GM23338 (cell line): ENCODE measurements at regions not wholly inside any gene's neighbourhood (a gene's known extent, or its start where the extent isn't known, plus 50 kb on each side); places are given as distances from the start of the nearest gene placed in this dataset.

Source experiments
- CREB1 ChIP-seq: fragments of 250-450 bp; sonication (Bioruptor Pico); IDR thresholded peaks from 2 replicates; pipeline ENCODE4 v1.5.0; 2020; ENCODE audit warnings: low read depth, mild to moderate bottlenecking, moderate library complexity
- CTCF ChIP-seq, 2 experiments: fragments of 200-600 bp in 1 of 2; sonication (generic) in 1 of 2; conservative IDR thresholded peaks; 2 replicates each; pipeline versions ENCODE4 v1.5.1 to v1.6.1; 2016 to 2017; ENCODE audit warnings: antibody characterized with exemption in 2 of 2, low read depth in 2 of 2, mild to moderate bottlenecking in 2 of 2, moderate library complexity in 1 of 2
- ETS1 ChIP-seq: IDR thresholded peaks from 2 replicates; pipeline ENCODE4 v1.6.1; 2016; ENCODE audit warnings: antibody characterized with exemption
- EZH2 ChIP-seq: fragments of 200-600 bp; sonication (generic); IDR thresholded peaks from one replicate; pipeline ENCODE4 v1.8.0; 2017; ENCODE audit warnings: antibody characterized with exemption, mild to moderate bottlenecking, low read depth; ENCODE audit not compliant: unreplicated experiment
- EZH2phosphoT487 ChIP-seq: fragments of 200-600 bp; sonication (generic); IDR thresholded peaks from one replicate; pipeline ENCODE4 v1.8.1; 2018; ENCODE audit warnings: antibody characterized with exemption; ENCODE audit not compliant: unreplicated experiment
- JUNB ChIP-seq: IDR thresholded peaks from one replicate; pipeline ENCODE4 v1.6.1; 2016; ENCODE audit warnings: antibody characterized with exemption; ENCODE audit not compliant: unreplicated experiment
- NANOG ChIP-seq: IDR thresholded peaks from 2 replicates; pipeline ENCODE4 v1.6.1; 2016; ENCODE audit warnings: antibody characterized with exemption, borderline replicate concordance
- POLR2AphosphoS5 ChIP-seq: IDR thresholded peaks from 2 replicates; pipeline ENCODE4 v1.6.1; 2016; ENCODE audit warnings: antibody characterized with exemption, low read depth
- REST ChIP-seq: IDR thresholded peaks from one replicate; pipeline ENCODE4 v1.6.1; 2018; ENCODE audit warnings: antibody characterized with exemption; ENCODE audit not compliant: unreplicated experiment
- STAT1 ChIP-seq: IDR thresholded peaks from one replicate; pipeline ENCODE4 v1.6.1; 2016; ENCODE audit warnings: antibody characterized with exemption; ENCODE audit not compliant: unreplicated experiment
- ZNF114 ChIP-seq: fragments of 250-450 bp; sonication (Bioruptor Pico); IDR thresholded peaks from 2 replicates; pipeline ENCODE4 v1.5.0; 2020; ENCODE audit warnings: mild to moderate bottlenecking, moderate library complexity
- ZNF331 ChIP-seq: fragments of 250-450 bp; sonication (Bioruptor Pico); IDR thresholded peaks from 2 replicates; pipeline ENCODE4 v1.5.0; 2020; ENCODE audit warnings: low read depth, mild to moderate bottlenecking, moderate library complexity
- ZNF462 ChIP-seq: fragments of 250-450 bp; sonication (Bioruptor Pico); IDR thresholded peaks from 2 replicates; pipeline ENCODE4 v1.5.0; 2020; ENCODE audit warnings: mild to moderate bottlenecking, moderate library complexity

- TF ChIP-seq POLR2AphosphoS5: no peak
- TF ChIP-seq CREB1 (CRISPR knock-in tag): no peak
- no peak for TF ChIP-seq CTCF (conservative IDR thresholded peaks at IDR 0.05; ENCODE audit: low read depth in 2 of 2)
- no peak for TF ChIP-seq EZH2
- TF ChIP-seq NANOG: no peak
- no peak for TF ChIP-seq EZH2phosphoT487
- TF ChIP-seq ZNF114 (CRISPR knock-in tag): no peak
- no peak for TF ChIP-seq JUNB
- TF ChIP-seq REST: no peak
- no peak for TF ChIP-seq ETS1
- no peak for TF ChIP-seq STAT1
- TF ChIP-seq ZNF462 (CRISPR knock-in tag): no peak
- no peak for TF ChIP-seq ZNF331 (CRISPR knock-in tag)
Measured at GRCh38 chr2:21416226-21416625, 292.5 kb downstream of the TDRD15 start.
